ENCODE measurements at regions not wholly inside any gene's neighbourhood (a gene's known extent, or its start where the extent isn't known, plus 50 kb on each side); places are given as distances from the start of the nearest gene placed in this dataset.

DNA sequence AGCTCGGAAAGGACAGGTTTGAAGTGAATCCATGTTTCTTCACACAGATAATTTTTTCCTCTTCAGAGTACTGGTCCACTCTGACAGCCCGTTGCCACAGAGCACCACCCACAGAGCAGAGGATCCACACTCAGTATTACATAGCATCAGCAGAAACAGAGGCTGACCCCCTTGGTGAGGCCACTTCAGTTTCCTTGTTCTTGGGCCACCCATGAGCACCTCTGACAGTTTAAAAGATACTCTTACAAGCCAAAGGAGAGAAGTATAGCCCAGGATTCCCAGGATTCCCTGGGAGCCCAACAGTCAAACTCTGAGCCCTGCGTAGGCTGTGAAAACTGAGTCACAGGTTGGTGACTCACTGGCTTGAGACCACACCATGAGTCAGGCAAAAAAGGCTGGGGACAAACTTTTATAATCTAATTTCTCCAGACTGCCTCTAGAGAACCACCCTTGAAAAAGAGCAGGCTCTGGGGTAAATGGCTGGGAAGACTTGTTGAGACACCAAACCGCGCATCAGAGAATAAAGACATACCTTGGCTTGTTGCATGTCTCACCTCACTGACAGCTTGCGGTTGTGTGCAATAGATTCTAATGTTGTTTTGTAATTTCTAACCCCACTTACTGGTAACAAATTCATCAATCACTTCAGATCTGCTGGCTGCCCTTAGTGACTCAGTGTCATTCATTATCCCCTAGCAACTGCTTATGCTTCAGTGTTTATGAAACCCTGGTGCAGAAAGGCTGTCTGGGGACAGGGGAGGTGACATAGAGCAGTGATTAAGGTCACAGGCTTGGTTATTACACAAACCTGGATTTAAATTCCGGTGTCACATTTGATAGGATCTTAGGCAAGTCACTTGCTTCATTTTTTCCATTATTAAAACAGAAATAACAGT is 56.9 kb upstream of the PRSS23 start (continued):
- TF ChIP-seq, protein P1, sequence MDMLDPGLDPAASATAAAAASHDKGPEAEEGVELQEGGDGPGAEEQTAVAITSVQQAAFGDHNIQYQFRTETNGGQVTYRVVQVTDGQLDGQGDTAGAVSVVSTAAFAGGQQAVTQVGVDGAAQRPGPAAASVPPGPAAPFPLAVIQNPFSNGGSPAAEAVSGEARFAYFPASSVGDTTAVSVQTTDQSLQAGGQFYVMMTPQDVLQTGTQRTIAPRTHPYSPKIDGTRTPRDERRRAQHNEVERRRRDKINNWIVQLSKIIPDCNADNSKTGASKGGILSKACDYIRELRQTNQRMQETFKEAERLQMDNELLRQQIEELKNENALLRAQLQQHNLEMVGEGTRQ (IDR thresholded peaks at IDR 0.05; ENCODE audit: low read depth, low read length): no peak
- no peak for TF ChIP-seq MXI1 (IDR thresholded peaks at IDR 0.05; ENCODE audit: borderline replicate concordance, low read depth, low read length)
